Caco-2 (cell line): ENCODE measurements at regions not wholly inside any gene's neighbourhood (a gene's known extent, or its start where the extent isn't known, plus 50 kb on each side); places are given as distances from the start of the nearest gene placed in this dataset.

ENCODE experiments used
- BruUV-seq: library from RNA; stranded (reverse); fragments of 400-500 nt; replicated peaks from 2 replicates; lab custom pipeline; 2021; lab: Mats Ljungman, UMichigan
- CTCF ChIA-PET: fragments of 300-600 bp; sonication (Branson Sonifier 250); formaldehyde crosslinking; loops from one replicate; lab custom pipeline; 2022; ENCODE audit warnings: antibody characterized with exemption; lab: Charles Lee
- POLR2A ChIA-PET: fragments of 300-600 bp; sonication (Branson Sonifier 250); formaldehyde crosslinking; loops from one replicate; lab custom pipeline; 2022; ENCODE audit warnings: antibody characterized with exemption; lab: Charles Lee
- DNase-seq, 2 experiments: peaks; one replicate each; pipeline versions ENCODE4 v3.0.0 to v3.0.0-alpha.2; 2020 to 2022
- H3K27me3 ChIP-seq: replicated peaks from 2 replicates; pipeline ENCODE4 v1.6.0; 2011; ENCODE audit warnings: low read length; ENCODE audit not compliant: control insufficient read depth, insufficient read depth
- H3K36me3 ChIP-seq: 2 replicates; pipeline ENCODE4 v1.5.1; 2011; ENCODE audit warnings: low read length; ENCODE audit not compliant: control insufficient read depth, insufficient read depth
- H3K4me1 ChIP-seq: fragments of 250-450 bp; sonication (Bioruptor Pico); 2 replicates; pipeline ENCODE4 v1.5.1; 2020; ENCODE audit warnings: mild to moderate bottlenecking
- H3K4me3 ChIP-seq: 2 replicates; pipeline ENCODE4 v1.5.1; 2011; ENCODE audit warnings: low read depth, mild to moderate bottlenecking, control low read depth, low read length
- H3K9me3 ChIP-seq: fragments of 250-450 bp; sonication (Bioruptor Pico); 2 replicates; pipeline ENCODE4 v1.5.1; 2020; ENCODE audit warnings: mild to moderate bottlenecking, moderate library complexity
- H3K27ac Mint-ChIP-seq: one replicate; pipeline ENCODE4 v1.8.0; 2022; ENCODE audit warnings: mixed read lengths; ENCODE audit not compliant: unreplicated experiment
- H3K27me3 Mint-ChIP-seq: one replicate; pipeline ENCODE4 v1.8.0; 2022; ENCODE audit warnings: mixed read lengths; ENCODE audit not compliant: insufficient read depth, unreplicated experiment
- H3K36me3 Mint-ChIP-seq: one replicate; pipeline ENCODE4 v1.8.0; 2022; ENCODE audit warnings: mild to moderate bottlenecking, mixed read lengths; ENCODE audit not compliant: insufficient read depth, unreplicated experiment
- H3K4me1 Mint-ChIP-seq: one replicate; pipeline ENCODE4 v1.8.0; 2022; ENCODE audit warnings: low read depth, mixed read lengths; ENCODE audit not compliant: unreplicated experiment
- H3K4me3 Mint-ChIP-seq: one replicate; pipeline ENCODE4 v1.8.0; 2022; ENCODE audit warnings: mild to moderate bottlenecking, moderate library complexity, mixed read lengths; ENCODE audit not compliant: unreplicated experiment
- H3K9me3 Mint-ChIP-seq: one replicate; pipeline ENCODE4 v1.8.0; 2022; ENCODE audit warnings: mixed read lengths; ENCODE audit not compliant: unreplicated experiment
- CTCF ChIP-seq, 2 experiments: fragments of 200-600 bp in 1 of 2; IDR thresholded peaks; 1 replicate in 1 of 2; 2 replicates in 1 of 2; pipeline versions ENCODE4 v1.5.1 to v1.8.0; 2011 to 2022; ENCODE audit warnings: antibody characterized with exemption in 1 of 2, control low read depth in 1 of 2, inconsistent platforms in 1 of 2, low read depth in 1 of 2, low read length in 1 of 2, mild to moderate bottlenecking in 1 of 2, moderate library complexity in 1 of 2; ENCODE audit not compliant: insufficient read depth in 1 of 2, severe bottlenecking in 1 of 2, unreplicated experiment in 1 of 2
- intact Hi-C: fragments of 100-400 bp; cut with micrococcal nuclease; formaldehyde crosslinking; loops from one replicate; pipeline ENCODE4 v1.10.0; 2022; ENCODE audit not compliant: unreplicated experiment

GRCh38 chr9:12056874-12057273, 636.3 kb upstream of the TYRP1 start:
- intact Hi-C loops: no loop called here
- Histone ChIP-seq H3K4me3 (no peak overlapping the region), H3K9me3 (no peaks in the 10 kb centered on the region), H3K4me1 (no peaks in the 10 kb centered on the region), H3K27me3 (no peaks in the 10 kb centered on the region), H3K36me3 (no peaks in the 10 kb centered on the region)
- Mint-ChIP-seq H3K9me3 (peaks cover 13% of the 10 kb centered on the region), H3K27ac (no peak overlapping the region), H3K36me3 (no peaks in the 10 kb centered on the region), H3K4me3 (no peak overlapping the region), H3K27me3 (no peaks in the 10 kb centered on the region), H3K4me1 (no peaks in the 10 kb centered on the region)
- no peak for DNase-seq
- ChIA-PET CTCF (no interaction called here), POLR2A (no interaction called here)
- no TSS peak for BruUV-seq
- no peak for TF ChIP-seq CTCF (IDR thresholded peaks at IDR 0.05; ENCODE audit: insufficient read depth in 1 of 2, low read depth in 1 of 2, low read length in 1 of 2, severe bottlenecking in 1 of 2, unreplicated experiment in 1 of 2)

- POLR2A ChIA-PET: no interaction called here
- intact Hi-C loops: no loop called here
- Histone ChIP-seq H3K36me3 (no peaks in the 10 kb centered on the region), H3K4me1 (no peaks in the 10 kb centered on the region), H3K9me3 (no peaks in the 10 kb centered on the region), H3K4me3 (no peak overlapping the region), H3K27me3 (no peaks in the 10 kb centered on the region)
- Mint-ChIP-seq H3K27me3 (no peaks in the 10 kb centered on the region), H3K4me1 (no peaks in the 10 kb centered on the region), H3K36me3 (no peaks in the 10 kb centered on the region), H3K4me3 (no peak overlapping the region), H3K27ac (no peak overlapping the region), H3K9me3 (no peaks in the 10 kb centered on the region)
- no peak for DNase-seq
- no TSS peak for BruUV-seq
- TF ChIP-seq CTCF (IDR thresholded peaks at IDR 0.05; ENCODE audit: insufficient read depth in 1 of 2, low read depth in 1 of 2, low read length in 1 of 2, severe bottlenecking in 1 of 2, unreplicated experiment in 1 of 2): no peak
- CTCF ChIA-PET: no interaction called here
Observed at GRCh38 chr9:12060067-12060466, 633.1 kb upstream of the TYRP1 start.

GRCh38 chr9:12060811-12061210, 632.4 kb upstream of the TYRP1 start:
- no TSS peak for BruUV-seq
- H3K4me3 Mint-ChIP-seq: no peak overlapping the region
- no peak overlapping the region for H3K4me3 ChIP-seq
- no peaks in the 10 kb centered on the region for H3K9me3 ChIP-seq
- intact Hi-C loops: no loop called here
- no peaks in the 10 kb centered on the region for H3K27me3 Mint-ChIP-seq
- H3K36me3 Mint-ChIP-seq: no peaks in the 10 kb centered on the region
- CTCF ChIA-PET: no interaction called here
- no peak for DNase-seq
- TF ChIP-seq CTCF (IDR thresholded peaks at IDR 0.05; ENCODE audit: insufficient read depth in 1 of 2, low read depth in 1 of 2, low read length in 1 of 2, severe bottlenecking in 1 of 2, unreplicated experiment in 1 of 2): no peak
- no peaks in the 10 kb centered on the region for H3K36me3 ChIP-seq
- H3K27ac Mint-ChIP-seq: no peak overlapping the region
- no peaks in the 10 kb centered on the region for H3K4me1 ChIP-seq
- POLR2A ChIA-PET: no interaction called here
- H3K9me3 Mint-ChIP-seq: no peaks in the 10 kb centered on the region
- no peaks in the 10 kb centered on the region for H3K27me3 ChIP-seq
- H3K4me1 Mint-ChIP-seq: no peaks in the 10 kb centered on the region
